HG02588 (cell line): ENCODE measurements at regions not wholly inside any gene's neighbourhood (a gene's known extent, or its start where the extent isn't known, plus 50 kb on each side); places are given as distances from the start of the nearest gene placed in this dataset.

Source experiments
- ATAC-seq: cut with Tn5 transposase; IDR thresholded peaks from one replicate; pipeline ENCODE4 v1.9.1; 2021; ENCODE audit warnings: mild to moderate bottlenecking, moderate library complexity; ENCODE audit not compliant: unreplicated experiment

- no peak for ATAC-seq
These were observed 206.4 kb upstream of the CCDC150 start for GRCh38 chr2:196433116-196433515.

- ATAC-seq, result no peak
These were observed 205.3 kb upstream of the CCDC150 start for GRCh38 chr2:196434217-196434616.

- no peak for ATAC-seq
These were observed 204.3 kb upstream of the CCDC150 start for GRCh38 chr2:196435189-196435588.

- ATAC-seq, result no peak
These were observed 201.9 kb upstream of the CCDC150 start for GRCh38 chr2:196437626-196438025.

GRCh38 chr2:196439760-196440159 is 199.8 kb upstream of the CCDC150 start:
- no peak for ATAC-seq

- ATAC-seq, result no peak
These were observed 199.1 kb upstream of the CCDC150 start for GRCh38 chr2:196440413-196440812.

- peak; percentile 57 for ATAC-seq
These were observed 198.0 kb upstream of the CCDC150 start for GRCh38 chr2:196441527-196441926.

- no peak for ATAC-seq
These were observed 197.3 kb upstream of the CCDC150 start for GRCh38 chr2:196442211-196442610.

- ATAC-seq, result no peak
These were observed 195.1 kb upstream of the CCDC150 start for GRCh38 chr2:196444442-196444841.

- ATAC-seq, result no peak
These were observed 193.5 kb upstream of the CCDC150 start for GRCh38 chr2:196445991-196446390.

GRCh38 chr2:196448407-196449079 is 191.0 kb upstream of the CCDC150 start:
- no peak for ATAC-seq

GRCh38 chr2:196449083-196449482 is 190.4 kb upstream of the CCDC150 start:
- no peak for ATAC-seq

GRCh38 chr2:196452758-196453157 is 186.8 kb upstream of the CCDC150 start:
- ATAC-seq, result no peak

- no peak for ATAC-seq
These were observed 185.9 kb upstream of the CCDC150 start for GRCh38 chr2:196453613-196454047.

- no peak for ATAC-seq
These were observed 185.0 kb upstream of the CCDC150 start for GRCh38 chr2:196454492-196454891.

GRCh38 chr2:196459539-196459938 is 180.0 kb upstream of the CCDC150 start:
- no peak for ATAC-seq

GRCh38 chr2:196463706-196464105 is 175.8 kb upstream of the CCDC150 start:
- no peak for ATAC-seq

- ATAC-seq, result no peak
These were observed 175.2 kb upstream of the CCDC150 start for GRCh38 chr2:196464311-196464710.

- ATAC-seq, result no peak
These were observed 172.9 kb upstream of the CCDC150 start for GRCh38 chr2:196466581-196466980.

- no peak for ATAC-seq
These were observed 171.1 kb upstream of the CCDC150 start for GRCh38 chr2:196468394-196468793.

GRCh38 chr2:196473617-196474016 is 165.9 kb upstream of the CCDC150 start:
- no peak for ATAC-seq

- no peak for ATAC-seq
These were observed 163.9 kb upstream of the CCDC150 start for GRCh38 chr2:196475611-196476010.

- ATAC-seq, result no peak
These were observed 160.9 kb upstream of the CCDC150 start for GRCh38 chr2:196478588-196478987.
